Loucy (cell line): ENCODE measurements at regions not wholly inside any gene's neighbourhood (a gene's known extent, or its start where the extent isn't known, plus 50 kb on each side); places are given as distances from the start of the nearest gene placed in this dataset.

Experiments
- H2AFZ ChIP-seq: fragments of 200-600 bp; sonication (generic); 2 replicates; pipeline ENCODE4 v1.6.0; 2016; ENCODE audit warnings: antibody characterized with exemption, mild to moderate bottlenecking, low read length, moderate library complexity
- H3F3A ChIP-seq: fragments of 200-600 bp; 2 replicates; pipeline ENCODE4 v1.6.0; 2016; ENCODE audit warnings: antibody characterized with exemption, low read depth, mild to moderate bottlenecking
- H3K27me3 ChIP-seq: fragments of 200-600 bp; sonication (generic); 2 replicates; pipeline ENCODE4 v1.6.1; 2014; ENCODE audit warnings: low read length, mild to moderate bottlenecking; ENCODE audit not compliant: insufficient read depth, poor library complexity, severe bottlenecking
- H3K36me3 ChIP-seq: fragments of 200-600 bp; sonication (generic); 2 replicates; pipeline ENCODE4 v1.6.1; 2016; ENCODE audit warnings: low read length; ENCODE audit not compliant: insufficient read depth
- H3K4me1 ChIP-seq: fragments of 200-600 bp; sonication (generic); 2 replicates; pipeline ENCODE4 v1.5.1; 2014; ENCODE audit warnings: low read length, mild to moderate bottlenecking; ENCODE audit not compliant: insufficient read depth, poor library complexity, severe bottlenecking
- H3K4me2 ChIP-seq: fragments of 200-600 bp; sonication (generic); 2 replicates; pipeline ENCODE4 v1.6.0; 2014; ENCODE audit warnings: antibody characterized with exemption, low read length, low read depth, mild to moderate bottlenecking; ENCODE audit not compliant: poor library complexity, severe bottlenecking
- H3K4me3 ChIP-seq: fragments of 200-600 bp; sonication (generic); 2 replicates; pipeline ENCODE4 v1.5.1; 2014; ENCODE audit warnings: low read length, mild to moderate bottlenecking, mixed read lengths; ENCODE audit not compliant: poor library complexity, severe bottlenecking
- H3K79me2 ChIP-seq: fragments of 200-600 bp; sonication (generic); 2 replicates; pipeline ENCODE4 v1.6.1; 2014; ENCODE audit warnings: low read length; ENCODE audit not compliant: insufficient read depth
- H3K9ac ChIP-seq: fragments of 200-600 bp; sonication (generic); 2 replicates; pipeline ENCODE4 v1.6.0; 2014; ENCODE audit warnings: mild to moderate bottlenecking, low read depth, low read length, moderate library complexity; ENCODE audit not compliant: poor library complexity, severe bottlenecking
- H3K9me2 ChIP-seq: fragments of 200-600 bp; sonication (generic); replicated peaks from 2 replicates; pipeline ENCODE4 v1.6.1; 2016; ENCODE audit warnings: low read depth, low read length, mixed read lengths
- H3K9me3 ChIP-seq: fragments of 200-600 bp; sonication (generic); 2 replicates; pipeline ENCODE4 v1.6.1; 2014; ENCODE audit warnings: mild to moderate bottlenecking, antibody characterized with exemption, low read length, low read depth; ENCODE audit not compliant: insufficient read depth
- H4K20me1 ChIP-seq: fragments of 200-600 bp; sonication (generic); 2 replicates; pipeline ENCODE4 v1.6.0; 2014; ENCODE audit warnings: antibody characterized with exemption, low read length, mild to moderate bottlenecking; ENCODE audit not compliant: insufficient read depth, poor library complexity, severe bottlenecking
- CTCF ChIP-seq: fragments of 200-600 bp; sonication (generic); conservative IDR thresholded peaks from 2 replicates; pipeline ENCODE4 v1.5.1; 2014; ENCODE audit warnings: mild to moderate bottlenecking, antibody characterized with exemption, low read length
- EZH2phosphoT487 ChIP-seq: fragments of 200-600 bp; IDR thresholded peaks from 2 replicates; pipeline ENCODE4 v1.6.1; 2018; ENCODE audit warnings: antibody characterized with exemption, mild to moderate bottlenecking, moderate library complexity, borderline replicate concordance

- no peak overlapping the region for H2AFZ ChIP-seq
- H4K20me1 ChIP-seq = no peaks in the 10 kb centered on the region
- H3K27me3 ChIP-seq = no peaks in the 10 kb centered on the region
- no peak overlapping the region for H3K9ac ChIP-seq
- H3F3A ChIP-seq = no peaks in the 10 kb centered on the region
- H3K9me2 ChIP-seq = no peaks in the 10 kb centered on the region
- H3K4me3 ChIP-seq = no peak overlapping the region
- TF ChIP-seq CTCF = no peak
- TF ChIP-seq EZH2phosphoT487 = no peak
- no peaks in the 10 kb centered on the region for H3K36me3 ChIP-seq
- no peaks in the 10 kb centered on the region for H3K79me2 ChIP-seq
- H3K4me2 ChIP-seq = no peak overlapping the region
- no peaks in the 10 kb centered on the region for H3K9me3 ChIP-seq
- H3K4me1 ChIP-seq = no peaks in the 10 kb centered on the region
Observed at GRCh38 chr13:111045170-111045569, 69.9 kb upstream of the ARHGEF7 start.

- Histone ChIP-seq H3K36me3 (no peaks in the 10 kb centered on the region), H3K4me3 (no peak overlapping the region), H3F3A (no peaks in the 10 kb centered on the region), H3K9me2 (no peaks in the 10 kb centered on the region), H3K4me1 (no peaks in the 10 kb centered on the region), H3K4me2 (no peak overlapping the region), H3K9ac (no peak overlapping the region), H3K9me3 (no peaks in the 10 kb centered on the region), H4K20me1 (no peaks in the 10 kb centered on the region), H3K27me3 (no peaks in the 10 kb centered on the region), H3K79me2 (no peaks in the 10 kb centered on the region), H2AFZ (no peak overlapping the region)
- TF ChIP-seq EZH2phosphoT487 = no peak
- TF ChIP-seq CTCF = no peak
Observed at GRCh38 chr13:111044087-111044830, 70.9 kb upstream of the ARHGEF7 start.

- H2AFZ ChIP-seq = no peak overlapping the region
- no peaks in the 10 kb centered on the region for H3K9me3 ChIP-seq
- H3K36me3 ChIP-seq = no peaks in the 10 kb centered on the region
- H4K20me1 ChIP-seq = no peaks in the 10 kb centered on the region
- H3K4me3 ChIP-seq = no peak overlapping the region
- no peak overlapping the region for H3K4me2 ChIP-seq
- H3K27me3 ChIP-seq = no peaks in the 10 kb centered on the region
- H3K9ac ChIP-seq = no peak overlapping the region
- TF ChIP-seq EZH2phosphoT487 (no peak), CTCF (no peak)
- H3F3A ChIP-seq = no peaks in the 10 kb centered on the region
- H3K4me1 ChIP-seq = no peaks in the 10 kb centered on the region
- no peaks in the 10 kb centered on the region for H3K79me2 ChIP-seq
- no peaks in the 10 kb centered on the region for H3K9me2 ChIP-seq
Observed at GRCh38 chr13:111043575-111043982, 71.5 kb upstream of the ARHGEF7 start.
